ENCODE measurements at regions not wholly inside any gene's neighbourhood (a gene's known extent, or its start where the extent isn't known, plus 50 kb on each side); places are given as distances from the start of the nearest gene placed in this dataset.

DNA sequence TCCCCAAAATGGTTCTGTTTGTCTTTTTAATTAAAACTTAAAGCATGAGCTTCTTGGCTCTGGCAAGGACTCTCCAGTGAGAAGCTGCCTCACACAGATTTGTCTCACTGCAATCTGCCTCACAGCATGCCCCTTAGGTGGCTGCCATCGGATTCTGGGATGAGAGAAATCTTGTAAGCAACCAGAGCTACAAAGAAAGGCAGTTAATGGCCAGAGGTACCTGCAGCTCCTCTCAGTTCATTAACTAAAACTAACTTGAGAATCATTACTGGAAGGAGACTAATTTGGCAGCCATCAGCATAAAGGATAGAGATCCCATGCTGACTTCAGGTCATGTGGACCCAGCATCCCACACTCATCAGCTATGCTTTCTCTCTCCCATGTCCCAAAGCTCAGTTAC is 220.6 kb upstream of the DMAC1 start:
- Histone ChIP-seq H3K9ac (replicated peaks; ENCODE audit: extremely low read depth, insufficient read depth, low read length) (no peak overlapping the region), H3K27me3 (ENCODE audit: control insufficient read depth in 2 of 2, insufficient read depth in 2 of 2, low read length in 2 of 2) (no peaks in the 10 kb centered on the region), H3K9me3 (replicated peaks; ENCODE audit: control insufficient read depth, insufficient read depth, low read length) (no peaks in the 10 kb centered on the region), H2AFZ (ENCODE audit: low read depth, low read length) (no peak overlapping the region), H3K9me1 (replicated peaks; ENCODE audit: control insufficient read depth, extremely low read depth, insufficient read depth, low read length) (no peaks in the 10 kb centered on the region), H3K4me1 (ENCODE audit: control insufficient read depth, extremely low read depth, insufficient read depth, low read length) (no peaks in the 10 kb centered on the region), H3K79me2 (ENCODE audit: control insufficient read depth, insufficient read depth, low read length) (no peaks in the 10 kb centered on the region), H3K27ac (ENCODE audit: insufficient read depth, low read depth, low read length) (no peak overlapping the region), H4K20me1 (replicated peaks; ENCODE audit: control insufficient read depth, extremely low read depth, insufficient read depth, low read length) (no peaks in the 10 kb centered on the region), H3K36me3 (ENCODE audit: control insufficient read depth in 2 of 2, extremely low read depth in 1 of 2, insufficient read depth in 2 of 2, low read length in 2 of 2) (no peaks in the 10 kb centered on the region), H3K4me3 (replicated peaks in 1 of 3; ENCODE audit: insufficient read depth in 1 of 3, low read depth in 1 of 3, low read length in 3 of 3) (no peak overlapping the region), H3K4me2 (ENCODE audit: insufficient read depth, low read length) (no peak overlapping the region)
- ChIA-PET POLR2A (no interaction called here), CTCF (no interaction called here)
- BruUV-seq (replicated peaks) = no TSS peak
- dilution Hi-C loops (cut with MboI; ENCODE audit: extremely low pct_ligation_motif_present, low sequenced_read_pairs) = no loop called here
- TF ChIP-seq JUN (IDR thresholded peaks at IDR 0.05; ENCODE audit: borderline replicate concordance, insufficient read depth, insufficient read length, low read depth) (no peak), POLR2A (IDR thresholded peaks at IDR 0.05; ENCODE audit: low read depth, low read length) (no peak), POLR2AphosphoS5 (IDR thresholded peaks at IDR 0.05; ENCODE audit: insufficient read depth, low read depth, low read length) (no peak), GATA2 (IDR thresholded peaks at IDR 0.05; ENCODE audit: insufficient read depth, insufficient read length, low read depth, low read length) (no peak), EZH2 (IDR thresholded peaks at IDR 0.05; ENCODE audit: borderline replicate concordance, low read depth, low read length, severe bottlenecking) (no peak), FOS (IDR thresholded peaks at IDR 0.05; ENCODE audit: borderline replicate concordance, insufficient read depth, low read length) (no peak)
- TF ChIP-seq, protein P1, sequence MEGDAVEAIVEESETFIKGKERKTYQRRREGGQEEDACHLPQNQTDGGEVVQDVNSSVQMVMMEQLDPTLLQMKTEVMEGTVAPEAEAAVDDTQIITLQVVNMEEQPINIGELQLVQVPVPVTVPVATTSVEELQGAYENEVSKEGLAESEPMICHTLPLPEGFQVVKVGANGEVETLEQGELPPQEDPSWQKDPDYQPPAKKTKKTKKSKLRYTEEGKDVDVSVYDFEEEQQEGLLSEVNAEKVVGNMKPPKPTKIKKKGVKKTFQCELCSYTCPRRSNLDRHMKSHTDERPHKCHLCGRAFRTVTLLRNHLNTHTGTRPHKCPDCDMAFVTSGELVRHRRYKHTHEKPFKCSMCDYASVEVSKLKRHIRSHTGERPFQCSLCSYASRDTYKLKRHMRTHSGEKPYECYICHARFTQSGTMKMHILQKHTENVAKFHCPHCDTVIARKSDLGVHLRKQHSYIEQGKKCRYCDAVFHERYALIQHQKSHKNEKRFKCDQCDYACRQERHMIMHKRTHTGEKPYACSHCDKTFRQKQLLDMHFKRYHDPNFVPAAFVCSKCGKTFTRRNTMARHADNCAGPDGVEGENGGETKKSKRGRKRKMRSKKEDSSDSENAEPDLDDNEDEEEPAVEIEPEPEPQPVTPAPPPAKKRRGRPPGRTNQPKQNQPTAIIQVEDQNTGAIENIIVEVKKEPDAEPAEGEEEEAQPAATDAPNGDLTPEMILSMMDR (IDR thresholded peaks at IDR 0.05; ENCODE audit: extremely low read depth in 1 of 2, insufficient read depth in 1 of 2, low read depth in 1 of 2, low read length in 2 of 2) = no peak
- TF ChIP-seq, protein P2, sequence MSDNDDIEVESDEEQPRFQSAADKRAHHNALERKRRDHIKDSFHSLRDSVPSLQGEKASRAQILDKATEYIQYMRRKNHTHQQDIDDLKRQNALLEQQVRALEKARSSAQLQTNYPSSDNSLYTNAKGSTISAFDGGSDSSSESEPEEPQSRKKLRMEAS (IDR thresholded peaks at IDR 0.05; ENCODE audit: insufficient read depth, insufficient read length) = no peak
- FAIRE-seq (no peak), DNase-seq (ENCODE audit: low read depth, low spot score) (no peak)
- intact Hi-C loops (cut with micrococcal nuclease) = no loop called here

Data from endothelial cell of umbilical vein (primary cell).